ENCODE measurements at regions not wholly inside any gene's neighbourhood (a gene's known extent, or its start where the extent isn't known, plus 50 kb on each side); places are given as distances from the start of the nearest gene placed in this dataset.

DNA sequence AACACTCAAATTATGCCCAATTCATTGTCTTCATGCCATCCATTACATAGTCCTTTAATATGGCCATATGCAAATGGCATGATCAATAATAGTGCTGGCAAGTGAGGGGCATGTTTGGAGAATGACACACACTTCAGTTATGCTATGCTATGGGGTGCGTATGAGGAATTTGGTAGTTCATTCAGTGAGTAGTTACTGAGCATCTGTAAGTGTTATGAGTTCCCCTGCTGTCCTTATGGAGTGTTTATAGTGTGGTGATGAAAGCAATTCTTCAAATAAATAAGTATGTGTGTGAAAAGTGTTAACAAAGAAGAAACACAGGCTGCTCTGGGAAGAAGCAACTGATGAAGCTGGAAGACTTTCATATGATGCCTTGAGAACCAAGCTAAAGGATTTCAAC, 383.7 kb upstream of the SLC14A2 start:
- H3K27ac ChIP-seq, result no peak overlapping the region
- no peaks in the 10 kb centered on the region for H3K9me3 ChIP-seq
- DNase-seq (no peak), ATAC-seq (no peak)
- intact Hi-C loops (cut with DNase I; ENCODE audit: low total_unique reads), result no loop called here
- no peaks in the 10 kb centered on the region for H3K27me3 ChIP-seq
- in situ Hi-C loops (cut with MboI; ENCODE audit: low sequenced_read_pairs in 4 of 4), result no loop called here
- TF ChIP-seq, protein P1, sequence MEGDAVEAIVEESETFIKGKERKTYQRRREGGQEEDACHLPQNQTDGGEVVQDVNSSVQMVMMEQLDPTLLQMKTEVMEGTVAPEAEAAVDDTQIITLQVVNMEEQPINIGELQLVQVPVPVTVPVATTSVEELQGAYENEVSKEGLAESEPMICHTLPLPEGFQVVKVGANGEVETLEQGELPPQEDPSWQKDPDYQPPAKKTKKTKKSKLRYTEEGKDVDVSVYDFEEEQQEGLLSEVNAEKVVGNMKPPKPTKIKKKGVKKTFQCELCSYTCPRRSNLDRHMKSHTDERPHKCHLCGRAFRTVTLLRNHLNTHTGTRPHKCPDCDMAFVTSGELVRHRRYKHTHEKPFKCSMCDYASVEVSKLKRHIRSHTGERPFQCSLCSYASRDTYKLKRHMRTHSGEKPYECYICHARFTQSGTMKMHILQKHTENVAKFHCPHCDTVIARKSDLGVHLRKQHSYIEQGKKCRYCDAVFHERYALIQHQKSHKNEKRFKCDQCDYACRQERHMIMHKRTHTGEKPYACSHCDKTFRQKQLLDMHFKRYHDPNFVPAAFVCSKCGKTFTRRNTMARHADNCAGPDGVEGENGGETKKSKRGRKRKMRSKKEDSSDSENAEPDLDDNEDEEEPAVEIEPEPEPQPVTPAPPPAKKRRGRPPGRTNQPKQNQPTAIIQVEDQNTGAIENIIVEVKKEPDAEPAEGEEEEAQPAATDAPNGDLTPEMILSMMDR (IDR thresholded peaks at IDR 0.05 in 4 of 5, conservative IDR thresholded peaks at IDR 0.05 in 1 of 5), result no peak
- no peak for TF ChIP-seq POLR2A (IDR thresholded peaks at IDR 0.05)
- H3K36me3 ChIP-seq, result no peaks in the 10 kb centered on the region
- no peak overlapping the region for H3K4me3 ChIP-seq
- H3K4me1 ChIP-seq, result no peaks in the 10 kb centered on the region

DNA sequence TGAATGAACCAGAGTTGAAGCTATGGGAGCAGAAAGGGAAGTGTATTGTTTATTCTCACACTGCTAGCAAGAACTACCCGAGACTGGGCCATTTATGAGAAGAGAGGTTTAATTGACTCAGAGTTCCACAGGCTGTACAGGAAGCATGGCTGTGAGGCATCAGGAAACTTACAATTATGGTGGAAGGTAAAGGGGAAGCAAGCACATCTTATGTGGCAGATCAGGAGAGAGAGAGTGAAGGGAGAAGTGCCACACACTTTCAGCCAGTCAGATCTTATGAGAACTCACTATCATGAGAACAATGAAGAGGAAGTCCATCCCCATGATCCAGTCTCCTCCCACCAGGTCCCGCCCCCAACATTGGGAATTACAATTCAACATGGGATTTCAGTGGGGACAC, 383.2 kb upstream of the SLC14A2 start:
- no peaks in the 10 kb centered on the region for H3K27me3 ChIP-seq
- no peak overlapping the region for H3K27ac ChIP-seq
- no peak overlapping the region for H3K4me3 ChIP-seq
- H3K9me3 ChIP-seq, result no peaks in the 10 kb centered on the region
- no peak for DNase-seq
- TF ChIP-seq POLR2A (IDR thresholded peaks at IDR 0.05), result no peak
- TF ChIP-seq, protein P1 (IDR thresholded peaks at IDR 0.05 in 4 of 5, conservative IDR thresholded peaks at IDR 0.05 in 1 of 5), result no peak
- H3K36me3 ChIP-seq, result no peaks in the 10 kb centered on the region
- no peak for ATAC-seq
- H3K4me1 ChIP-seq, result no peaks in the 10 kb centered on the region
- intact Hi-C loops (cut with DNase I; ENCODE audit: low total_unique reads), result no loop called here
- in situ Hi-C loops (cut with MboI; ENCODE audit: low sequenced_read_pairs in 4 of 4), result no loop called here

DNA sequence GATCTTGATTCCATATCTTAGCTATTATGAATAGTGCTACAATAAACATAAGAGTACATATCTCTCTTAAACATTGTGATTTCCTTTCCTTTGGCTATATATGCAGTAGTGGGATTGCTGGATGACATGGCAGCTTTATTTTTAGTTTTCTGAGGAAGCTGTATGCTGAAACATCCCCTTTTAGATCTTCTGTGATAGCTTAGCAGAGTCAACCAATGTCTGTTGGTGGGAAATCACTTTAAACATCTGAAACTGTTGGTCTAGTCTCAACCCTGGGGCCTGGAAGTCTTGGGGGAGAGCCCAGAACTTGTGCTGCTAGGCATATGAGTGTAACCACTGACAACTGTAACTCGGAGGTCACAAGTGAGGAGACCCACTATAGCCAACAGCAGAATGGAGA, 378.6 kb upstream of the SLC14A2 start:
- Histone ChIP-seq H3K27ac (no peak overlapping the region), H3K4me1 (no peaks in the 10 kb centered on the region), H3K27me3 (no peaks in the 10 kb centered on the region), H3K36me3 (no peaks in the 10 kb centered on the region), H3K4me3 (no peak overlapping the region), H3K9me3 (no peaks in the 10 kb centered on the region)
- intact Hi-C loops (cut with DNase I; ENCODE audit: low total_unique reads) (no loop called here), in situ Hi-C loops (cut with MboI; ENCODE audit: low sequenced_read_pairs in 4 of 4) (no loop called here)
- DNase-seq, result no peak
- TF ChIP-seq, protein P1 (IDR thresholded peaks at IDR 0.05 in 4 of 5, conservative IDR thresholded peaks at IDR 0.05 in 1 of 5), result no peak
- TF ChIP-seq POLR2A (IDR thresholded peaks at IDR 0.05), result no peak
- ATAC-seq, result no peak

DNA sequence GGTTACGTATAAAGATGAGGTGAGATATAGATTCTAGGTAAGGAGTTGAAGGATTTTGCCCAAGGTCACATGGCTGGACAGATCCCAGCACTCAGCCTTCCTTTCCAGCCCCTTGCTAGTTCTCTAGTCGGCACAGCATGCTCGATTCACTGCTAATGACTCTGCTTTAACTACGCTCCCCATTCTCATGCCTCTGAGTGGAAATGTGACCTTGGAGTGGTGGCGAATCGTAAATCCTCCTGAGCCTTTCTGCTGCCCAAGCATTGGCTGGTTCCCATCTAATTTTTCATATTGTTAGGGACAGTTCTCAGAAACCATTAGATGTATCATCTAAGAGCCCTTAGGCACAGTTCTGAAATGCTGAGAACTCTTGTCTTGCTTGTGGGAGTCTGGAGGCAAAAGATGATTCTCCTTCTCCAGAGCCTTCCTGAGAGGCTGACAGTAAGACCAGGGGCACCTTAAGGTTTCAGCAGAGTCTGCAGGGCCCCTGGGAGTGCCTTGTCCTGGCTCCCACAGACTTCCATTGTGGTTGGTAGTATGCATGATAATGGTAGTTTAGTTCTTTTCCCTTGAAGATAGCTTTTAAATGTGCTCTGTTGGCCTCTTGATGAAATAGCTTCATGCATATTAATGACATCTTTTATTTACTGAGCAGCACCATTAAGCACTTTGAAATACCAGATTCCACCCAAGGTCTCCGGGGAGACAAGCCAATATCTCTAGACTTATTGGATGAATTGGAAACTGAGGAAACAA, 377.8 kb upstream of the SLC14A2 start:
- in situ Hi-C loops (cut with MboI; ENCODE audit: low sequenced_read_pairs in 4 of 4), result no loop called here
- Histone ChIP-seq H3K4me1 (no peaks in the 10 kb centered on the region), H3K27ac (no peak overlapping the region), H3K4me3 (no peak overlapping the region), H3K36me3 (no peaks in the 10 kb centered on the region), H3K27me3 (no peaks in the 10 kb centered on the region), H3K9me3 (no peaks in the 10 kb centered on the region)
- intact Hi-C loops (cut with DNase I; ENCODE audit: low total_unique reads), result no loop called here
- DNase-seq, result no peak
- TF ChIP-seq POLR2A (IDR thresholded peaks at IDR 0.05), result no peak
- TF ChIP-seq, protein P1 (IDR thresholded peaks at IDR 0.05 in 4 of 5, conservative IDR thresholded peaks at IDR 0.05 in 1 of 5), result no peak
- no peak for ATAC-seq

DNA sequence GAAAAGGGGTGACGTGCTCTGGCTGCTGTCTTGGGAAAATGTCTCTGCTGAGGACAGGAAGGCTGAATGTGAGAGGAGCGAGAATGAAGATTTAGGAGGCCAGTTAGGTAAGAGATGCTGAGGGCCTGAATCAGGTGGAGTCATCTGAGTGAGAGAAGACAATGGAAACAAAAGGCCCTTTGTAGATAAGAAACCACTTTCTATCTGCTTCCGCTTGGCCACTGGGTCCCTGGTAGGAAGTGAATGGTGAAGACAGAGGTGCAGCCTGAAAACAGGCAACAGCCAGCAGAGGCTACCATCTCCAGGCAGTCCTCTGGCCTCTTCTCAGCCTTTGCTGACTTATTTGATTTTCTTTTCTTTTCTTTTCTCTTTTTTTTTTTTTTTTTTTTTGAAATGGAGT, 374.0 kb upstream of the SLC14A2 start:
- DNase-seq (no peak), ATAC-seq (no peak)
- in situ Hi-C loops (cut with MboI; ENCODE audit: low sequenced_read_pairs in 4 of 4) (no loop called here), intact Hi-C loops (cut with DNase I; ENCODE audit: low total_unique reads) (no loop called here)
- Histone ChIP-seq H3K4me1 (peaks cover 8 to 13% of the 10 kb centered on the region in 2 donors), H3K9me3 (no peaks in the 10 kb centered on the region), H3K27me3 (no peaks in the 10 kb centered on the region), H3K4me3 (no peak overlapping the region), H3K36me3 (no peaks in the 10 kb centered on the region), H3K27ac (no peak overlapping the region)
- no peak for TF ChIP-seq POLR2A (IDR thresholded peaks at IDR 0.05)
- TF ChIP-seq, protein P1 (IDR thresholded peaks at IDR 0.05 in 4 of 5, conservative IDR thresholded peaks at IDR 0.05 in 1 of 5), result no peak
